GM12873 (cell line): ENCODE measurements at regions not wholly inside any gene's neighbourhood (a gene's known extent, or its start where the extent isn't known, plus 50 kb on each side); places are given as distances from the start of the nearest gene placed in this dataset.

Experiments used
- CTCF ChIP-seq: IDR thresholded peaks from 2 replicates; pipeline ENCODE4 v1.5.1; 2012; ENCODE audit warnings: low read depth, mild to moderate bottlenecking, moderate library complexity, low read length, control low read depth; ENCODE audit not compliant: insufficient read depth; ENCODE audit errors: missing control alignments

- TF ChIP-seq CTCF = no peak
Measured at GRCh38 chr7:106715730-106716129, 54.8 kb upstream of the CCDC71L start.

GRCh38 chr7:106717254-106717954 is 56.4 kb upstream of the CCDC71L start:
- TF ChIP-seq CTCF = no peak

GRCh38 chr7:106717955-106718871 is 57.3 kb upstream of the CCDC71L start:
- TF ChIP-seq CTCF = no peak

- TF ChIP-seq CTCF = no peak
Measured at GRCh38 chr7:106720641-106721040, 59.7 kb upstream of the CCDC71L start.

- TF ChIP-seq CTCF = no peak
Measured at GRCh38 chr7:106721816-106722785, 61.1 kb upstream of the CCDC71L start.

GRCh38 chr7:106723398-106723797 is 62.4 kb upstream of the CCDC71L start:
- TF ChIP-seq CTCF = no peak
